K562 (cell line): ENCODE measurements at regions not wholly inside any gene's neighbourhood (a gene's known extent, or its start where the extent isn't known, plus 50 kb on each side); places are given as distances from the start of the nearest gene placed in this dataset.

Source experiments
- ATAC-seq: fragments of 200-7000 bp; cut with Tn5 transposase; 3 replicates; pipeline ENCODE4 v1.9.1; 2020; ENCODE audit warnings: moderate library complexity
- BruUV-seq: library from RNA; stranded (reverse); fragments of 400-500 nt; replicated peaks from 2 replicates; lab custom pipeline; 2021; lab: Mats Ljungman, UMichigan
- CTCF ChIA-PET: fragments of 300-600 bp; formaldehyde crosslinking; extraction: SDS; loops from one replicate; lab custom pipeline; 2021; ENCODE audit warnings: low intra/inter-chr PET ratio; lab: Yijun Ruan, JAX
- POLR2A ChIA-PET: fragments of 300-600, 350-650 bp; sonication (Branson Sonifier 250); formaldehyde crosslinking; extraction: SDS; loops from one replicate; lab custom pipeline; 2021; ENCODE audit warnings: antibody characterized with exemption, inconsistent platforms; lab: Yijun Ruan, JAX
- DNase-seq, 4 experiments: peaks; one replicate each; pipeline versions ENCODE4 v3.0.0 to v3.0.0-alpha.2; 2011 to 2018; ENCODE audit warnings: low spot score in 3 of 4, mixed read lengths in 3 of 4; ENCODE audit errors: extremely low read depth in 1 of 4
- FAIRE-seq: peaks from 2 replicates; lab custom pipeline; 2011; peaks lifted over from hg19 to GRCh38; lab: Jason Lieb, UNC
- H2AFZ ChIP-seq: 2 replicates; pipeline ENCODE4 v1.6.0; 2011; ENCODE audit warnings: low read depth, low read length, control low read depth, inconsistent platforms
- H3K27ac ChIP-seq: fragments of 200-600 bp; 3 replicates; pipeline ENCODE4 v1.8.0; 2011; ENCODE audit warnings: low read depth, mild to moderate bottlenecking, control low read depth, inconsistent platforms, low read length, moderate library complexity, mixed read lengths; ENCODE audit errors: extremely low read depth
- H3K27me3 ChIP-seq, 2 experiments: fragments of 300-600 bp in 1 of 2; 2 replicates in 1 of 2; 3 replicates in 1 of 2; pipeline versions ENCODE4 v1.6.0 to v1.8.0; 2011; ENCODE audit warnings: inconsistent platforms in 2 of 2, low read length in 2 of 2, mild to moderate bottlenecking in 1 of 2, mixed read lengths in 1 of 2, moderate library complexity in 1 of 2; ENCODE audit not compliant: control insufficient read depth in 2 of 2, insufficient read depth in 2 of 2
- H3K36me3 ChIP-seq: fragments of 300-600 bp; 3 replicates; pipeline ENCODE4 v1.8.0; 2011; ENCODE audit warnings: mild to moderate bottlenecking, low read length, inconsistent platforms; ENCODE audit not compliant: control insufficient read depth, insufficient read depth
- H3K4me1 ChIP-seq, 2 experiments: fragments of 200-600 bp in 1 of 2; replicated peaks in 1 of 2; 2 replicates in 1 of 2; 3 replicates in 1 of 2; pipeline versions ENCODE4 v1.5.1 to v1.8.0; 2011; ENCODE audit warnings: inconsistent platforms in 2 of 2, low read length in 2 of 2, mild to moderate bottlenecking in 1 of 2, mixed read lengths in 1 of 2, moderate library complexity in 1 of 2; ENCODE audit not compliant: control insufficient read depth in 2 of 2, insufficient read depth in 2 of 2
- H3K4me2 ChIP-seq: 2 replicates; pipeline ENCODE4 v1.6.1; 2011; ENCODE audit warnings: low read length, control low read depth, inconsistent platforms, mixed read lengths; ENCODE audit not compliant: insufficient read depth
- H3K4me3 ChIP-seq: fragments of 200-600 bp; sonication (generic), shearing (Covaris generic); 2 replicates; pipeline ENCODE4 v1.5.1; 2016; ENCODE audit warnings: control low read depth, inconsistent platforms
- H3K79me2 ChIP-seq: fragments of 200-600 bp; 3 replicates; pipeline ENCODE4 v1.8.0; 2011; ENCODE audit warnings: low read length, inconsistent platforms; ENCODE audit not compliant: control insufficient read depth, insufficient read depth
- H3K9ac ChIP-seq, 2 experiments: 2 replicates each; pipeline versions ENCODE4 v1.6.0 to v1.6.1; 2011; ENCODE audit warnings: low read depth in 2 of 2, low read length in 2 of 2, control low read depth in 1 of 2, inconsistent platforms in 1 of 2, mild to moderate bottlenecking in 1 of 2, mixed read lengths in 1 of 2; ENCODE audit not compliant: insufficient read depth in 1 of 2
- H3K9me1 ChIP-seq: one replicate; pipeline ENCODE4 v1.6.0; 2011; ENCODE audit warnings: inconsistent platforms, mild to moderate bottlenecking, low read length, moderate library complexity; ENCODE audit not compliant: control insufficient read depth, insufficient read depth
- H3K9me3 ChIP-seq: replicated peaks from 2 replicates; pipeline ENCODE4 v1.5.1; 2011; ENCODE audit warnings: low read depth, low read length, inconsistent platforms; ENCODE audit not compliant: control insufficient read depth, insufficient read depth
- H4K20me1 ChIP-seq: replicated peaks from 2 replicates; pipeline ENCODE4 v1.6.1; 2011; ENCODE audit warnings: low read length, inconsistent platforms, mixed read lengths; ENCODE audit not compliant: control insufficient read depth, insufficient read depth
- ARID2 ChIP-seq: fragments of 450-650 bp; IDR thresholded peaks from 2 replicates; pipeline ENCODE4 v1.6.1; 2017; ENCODE audit warnings: antibody characterized with exemption, mild to moderate bottlenecking
- CBX3 ChIP-seq, 2 experiments: IDR thresholded peaks; 1 replicate in 1 of 2; 2 replicates in 1 of 2; pipeline ENCODE4 v1.6.1; 2012; ENCODE audit warnings: inconsistent platforms in 2 of 2, low read length in 2 of 2, borderline replicate concordance in 1 of 2, control low read depth in 1 of 2
- ILK ChIP-seq: fragments of 450-650 bp; IDR thresholded peaks from 2 replicates; pipeline ENCODE4 v1.6.1; 2016; ENCODE audit warnings: missing genetic modification characterization, low read depth, mild to moderate bottlenecking, missing compliant biosample characterization, moderate library complexity, borderline replicate concordance
- NR2C1 ChIP-seq, 2 experiments: fragments of 450-650 bp; IDR thresholded peaks; 2 replicates each; pipeline ENCODE4 v1.6.1; 2017; ENCODE audit warnings: mild to moderate bottlenecking in 2 of 2, antibody characterized with exemption in 1 of 2, inconsistent platforms in 1 of 2, missing compliant biosample characterization in 1 of 2, missing genetic modification characterization in 1 of 2
- ZBTB17 ChIP-seq: fragments of 450-650 bp; formaldehyde crosslinking; IDR thresholded peaks from 2 replicates; pipeline ENCODE4 v1.4.0; 2020; ENCODE audit warnings: mild to moderate bottlenecking
- WGBS: fragments of 100-300 bp; shearing (Covaris generic); methylation state at CpG from one replicate; pipeline ENCODE4 v1.1.6; 2016; ENCODE audit warnings: low coverage, mixed read lengths; ENCODE audit not compliant: insufficient coverage; ENCODE audit errors: missing lambda C conversion rate; 5-methylcytosine and 5-hydroxymethylcytosine counted together
- in situ Hi-C: fragments of 300-500 bp; cut with MboI; formaldehyde crosslinking; loops from 4 replicates; pipeline ENCODE4 v1.15.0; 2018; ENCODE audit warnings: inconsistent platforms, mixed read lengths
- intact Hi-C: fragments of 100-400 bp; cut with micrococcal nuclease; formaldehyde crosslinking; loops from 2 replicates; pipeline ENCODE4 v1.14.2; 2022
- TF ChIP-seq, protein P1 (sequence below): fragments of 450-650 bp; IDR thresholded peaks from 2 replicates; pipeline ENCODE4 v1.6.1; 2017; ENCODE audit warnings: mild to moderate bottlenecking, moderate library complexity
- TF ChIP-seq, protein P2 (sequence below): fragments of 200-800 bp; sonication (Bioruptor generic); IDR thresholded peaks from 2 replicates; pipeline ENCODE4 v1.6.1; 2016; ENCODE audit warnings: missing genetic modification characterization, missing compliant biosample characterization

DNA sequence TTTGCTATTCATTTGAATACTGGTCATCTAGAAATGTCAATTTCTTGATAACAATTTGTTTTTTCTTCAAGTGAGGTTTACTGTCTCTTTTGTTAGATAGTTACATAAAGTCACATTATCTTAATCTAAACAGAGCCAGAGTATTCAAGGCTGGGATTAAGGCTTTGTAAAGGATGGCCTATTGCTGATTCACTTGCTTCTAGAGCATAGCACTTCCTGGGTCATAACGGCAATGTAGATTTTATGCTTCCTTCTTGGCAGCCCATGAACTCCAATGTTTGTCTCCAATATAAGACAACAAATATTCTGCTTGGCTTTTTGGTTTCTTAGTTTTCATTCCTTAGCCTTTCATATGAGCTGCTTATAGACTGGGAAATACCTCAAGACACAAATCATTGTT lies 2007.9 kb upstream of the CDH6 start:
- no peak overlapping the region for H3K4me3 ChIP-seq
- no peak overlapping the region for H3K4me2 ChIP-seq
- no peaks in the 10 kb centered on the region for H3K9me1 ChIP-seq
- in situ Hi-C loops, result no loop called here
- no peak overlapping the region for H2AFZ ChIP-seq
- H3K79me2 ChIP-seq, result no peaks in the 10 kb centered on the region
- H3K27ac ChIP-seq, result no peak overlapping the region
- H3K27me3 ChIP-seq, result no peaks in the 10 kb centered on the region
- H3K36me3 ChIP-seq, result no peaks in the 10 kb centered on the region
- 6% methylated on average over 1 of the region's 1 CpG for WGBS
- no peaks in the 10 kb centered on the region for H3K9me3 ChIP-seq
- ChIA-PET POLR2A (no interaction called here), CTCF (no interaction called here)
- ATAC-seq, result no peak
- intact Hi-C loops, result no loop called here
- H3K9ac ChIP-seq, result no peak overlapping the region
- BruUV-seq, result no TSS peak
- no peaks in the 10 kb centered on the region for H3K4me1 ChIP-seq
- TF ChIP-seq, protein P1, sequence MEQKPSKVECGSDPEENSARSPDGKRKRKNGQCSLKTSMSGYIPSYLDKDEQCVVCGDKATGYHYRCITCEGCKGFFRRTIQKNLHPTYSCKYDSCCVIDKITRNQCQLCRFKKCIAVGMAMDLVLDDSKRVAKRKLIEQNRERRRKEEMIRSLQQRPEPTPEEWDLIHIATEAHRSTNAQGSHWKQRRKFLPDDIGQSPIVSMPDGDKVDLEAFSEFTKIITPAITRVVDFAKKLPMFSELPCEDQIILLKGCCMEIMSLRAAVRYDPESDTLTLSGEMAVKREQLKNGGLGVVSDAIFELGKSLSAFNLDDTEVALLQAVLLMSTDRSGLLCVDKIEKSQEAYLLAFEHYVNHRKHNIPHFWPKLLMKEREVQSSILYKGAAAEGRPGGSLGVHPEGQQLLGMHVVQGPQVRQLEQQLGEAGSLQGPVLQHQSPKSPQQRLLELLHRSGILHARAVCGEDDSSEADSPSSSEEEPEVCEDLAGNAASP, result no peak
- TF ChIP-seq ZBTB17, result peak; percentile 63; the same call in 1 of the 2 replicates
- no peak for TF ChIP-seq ARID2
- TF ChIP-seq, protein P2, sequence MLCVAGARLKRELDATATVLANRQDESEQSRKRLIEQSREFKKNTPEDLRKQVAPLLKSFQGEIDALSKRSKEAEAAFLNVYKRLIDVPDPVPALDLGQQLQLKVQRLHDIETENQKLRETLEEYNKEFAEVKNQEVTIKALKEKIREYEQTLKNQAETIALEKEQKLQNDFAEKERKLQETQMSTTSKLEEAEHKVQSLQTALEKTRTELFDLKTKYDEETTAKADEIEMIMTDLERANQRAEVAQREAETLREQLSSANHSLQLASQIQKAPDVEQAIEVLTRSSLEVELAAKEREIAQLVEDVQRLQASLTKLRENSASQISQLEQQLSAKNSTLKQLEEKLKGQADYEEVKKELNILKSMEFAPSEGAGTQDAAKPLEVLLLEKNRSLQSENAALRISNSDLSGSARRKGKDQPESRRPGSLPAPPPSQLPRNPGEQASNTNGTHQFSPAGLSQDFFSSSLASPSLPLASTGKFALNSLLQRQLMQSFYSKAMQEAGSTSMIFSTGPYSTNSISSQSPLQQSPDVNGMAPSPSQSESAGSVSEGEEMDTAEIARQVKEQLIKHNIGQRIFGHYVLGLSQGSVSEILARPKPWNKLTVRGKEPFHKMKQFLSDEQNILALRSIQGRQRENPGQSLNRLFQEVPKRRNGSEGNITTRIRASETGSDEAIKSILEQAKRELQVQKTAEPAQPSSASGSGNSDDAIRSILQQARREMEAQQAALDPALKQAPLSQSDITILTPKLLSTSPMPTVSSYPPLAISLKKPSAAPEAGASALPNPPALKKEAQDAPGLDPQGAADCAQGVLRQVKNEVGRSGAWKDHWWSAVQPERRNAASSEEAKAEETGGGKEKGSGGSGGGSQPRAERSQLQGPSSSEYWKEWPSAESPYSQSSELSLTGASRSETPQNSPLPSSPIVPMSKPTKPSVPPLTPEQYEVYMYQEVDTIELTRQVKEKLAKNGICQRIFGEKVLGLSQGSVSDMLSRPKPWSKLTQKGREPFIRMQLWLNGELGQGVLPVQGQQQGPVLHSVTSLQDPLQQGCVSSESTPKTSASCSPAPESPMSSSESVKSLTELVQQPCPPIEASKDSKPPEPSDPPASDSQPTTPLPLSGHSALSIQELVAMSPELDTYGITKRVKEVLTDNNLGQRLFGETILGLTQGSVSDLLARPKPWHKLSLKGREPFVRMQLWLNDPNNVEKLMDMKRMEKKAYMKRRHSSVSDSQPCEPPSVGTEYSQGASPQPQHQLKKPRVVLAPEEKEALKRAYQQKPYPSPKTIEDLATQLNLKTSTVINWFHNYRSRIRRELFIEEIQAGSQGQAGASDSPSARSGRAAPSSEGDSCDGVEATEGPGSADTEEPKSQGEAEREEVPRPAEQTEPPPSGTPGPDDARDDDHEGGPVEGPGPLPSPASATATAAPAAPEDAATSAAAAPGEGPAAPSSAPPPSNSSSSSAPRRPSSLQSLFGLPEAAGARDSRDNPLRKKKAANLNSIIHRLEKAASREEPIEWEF, result no peak
- no peak for TF ChIP-seq NR2C1 (IDR thresholded peaks at IDR 0.05)
- TF ChIP-seq NR2C1 (tag; IDR thresholded peaks at IDR 0.05), result peak; percentile 54; the same call in 1 of the 2 replicates
- no peak for TF ChIP-seq CBX3 (IDR thresholded peaks at IDR 0.05; ENCODE audit: borderline replicate concordance in 1 of 2, low read length in 2 of 2)
- TF ChIP-seq ILK, result no peak
- no peaks in the 10 kb centered on the region for H4K20me1 ChIP-seq
- DNase-seq, result no peak
- no peak for FAIRE-seq
